ENCODE measurements at regions not wholly inside any gene's neighbourhood (a gene's known extent, or its start where the extent isn't known, plus 50 kb on each side); places are given as distances from the start of the nearest gene placed in this dataset.

GRCh38 chr12:124405151-124405550, 110.3 kb downstream of the RFLNA start:
- no peak overlapping the region for H3K4me3 ChIP-seq (ENCODE audit: low read depth, low read length)
- no peak for TF ChIP-seq CTCF (IDR thresholded peaks at IDR 0.05; ENCODE audit: insufficient read depth, low read length, poor library complexity, severe bottlenecking)
- no peak for DNase-seq (ENCODE audit: low read depth)
- H3K27me3 ChIP-seq (ENCODE audit: control insufficient read depth, insufficient read depth, low read length) = no peaks in the 10 kb centered on the region
- peaks cover 4% of the 10 kb centered on the region for H3K36me3 ChIP-seq (ENCODE audit: control insufficient read depth, insufficient read depth, low read length)

- DNase-seq (ENCODE audit: low read depth) = no peak
- Histone ChIP-seq H3K36me3 (ENCODE audit: control insufficient read depth, insufficient read depth, low read length) (no peaks in the 10 kb centered on the region), H3K27me3 (ENCODE audit: control insufficient read depth, insufficient read depth, low read length) (no peaks in the 10 kb centered on the region), H3K4me3 (ENCODE audit: low read depth, low read length) (no peak overlapping the region)
- TF ChIP-seq CTCF (IDR thresholded peaks at IDR 0.05; ENCODE audit: insufficient read depth, low read length, poor library complexity, severe bottlenecking) = no peak
These were observed 109.4 kb downstream of the RFLNA start for GRCh38 chr12:124404162-124404784.

GRCh38 chr12:124403273-124403672, 108.4 kb downstream of the RFLNA start:
- H3K4me3 ChIP-seq (ENCODE audit: low read depth, low read length) = no peak overlapping the region
- DNase-seq (ENCODE audit: low read depth) = no peak
- no peak for TF ChIP-seq CTCF (IDR thresholded peaks at IDR 0.05; ENCODE audit: insufficient read depth, low read length, poor library complexity, severe bottlenecking)
- no peaks in the 10 kb centered on the region for H3K27me3 ChIP-seq (ENCODE audit: control insufficient read depth, insufficient read depth, low read length)
- no peaks in the 10 kb centered on the region for H3K36me3 ChIP-seq (ENCODE audit: control insufficient read depth, insufficient read depth, low read length)

- H3K36me3 ChIP-seq (ENCODE audit: control insufficient read depth, insufficient read depth, low read length) = peaks cover 4% of the 10 kb centered on the region
- no peak for TF ChIP-seq CTCF (IDR thresholded peaks at IDR 0.05; ENCODE audit: insufficient read depth, low read length, poor library complexity, severe bottlenecking)
- H3K4me3 ChIP-seq (ENCODE audit: low read depth, low read length) = no peak overlapping the region
- H3K27me3 ChIP-seq (ENCODE audit: control insufficient read depth, insufficient read depth, low read length) = no peaks in the 10 kb centered on the region
- no peak for DNase-seq (ENCODE audit: low read depth)
These were observed 107.6 kb downstream of the RFLNA start for GRCh38 chr12:124402248-124403066.

- H3K4me3 ChIP-seq (ENCODE audit: low read depth, low read length) = no peak overlapping the region
- DNase-seq (ENCODE audit: low read depth) = no peak
- H3K36me3 ChIP-seq (ENCODE audit: control insufficient read depth, insufficient read depth, low read length) = peaks cover 4% of the 10 kb centered on the region
- no peak for TF ChIP-seq CTCF (IDR thresholded peaks at IDR 0.05; ENCODE audit: insufficient read depth, low read length, poor library complexity, severe bottlenecking)
- no peaks in the 10 kb centered on the region for H3K27me3 ChIP-seq (ENCODE audit: control insufficient read depth, insufficient read depth, low read length)
These were observed 106.9 kb downstream of the RFLNA start for GRCh38 chr12:124401704-124402221.

Data from kidney epithelial cell (primary cell).